OCI-LY7 (cell line): ENCODE measurements at regions not wholly inside any gene's neighbourhood (a gene's known extent, or its start where the extent isn't known, plus 50 kb on each side); places are given as distances from the start of the nearest gene placed in this dataset.

ENCODE experiments used
- EZH2phosphoT487 ChIP-seq: fragments of 200-600 bp; sonication (generic); IDR thresholded peaks from 2 replicates; pipeline ENCODE4 v1.6.1; 2018; ENCODE audit warnings: low read depth, borderline replicate concordance, mild to moderate bottlenecking, mixed run types, antibody characterized with exemption, low read length, moderate library complexity, mixed read lengths
- TF ChIP-seq, protein P1 (sequence below): fragments of 200-600 bp; sonication (generic); conservative IDR thresholded peaks from 2 replicates; pipeline ENCODE4 v1.5.1; 2014; ENCODE audit warnings: mild to moderate bottlenecking, antibody characterized with exemption, low read length, moderate library complexity, mixed read lengths

DNA sequence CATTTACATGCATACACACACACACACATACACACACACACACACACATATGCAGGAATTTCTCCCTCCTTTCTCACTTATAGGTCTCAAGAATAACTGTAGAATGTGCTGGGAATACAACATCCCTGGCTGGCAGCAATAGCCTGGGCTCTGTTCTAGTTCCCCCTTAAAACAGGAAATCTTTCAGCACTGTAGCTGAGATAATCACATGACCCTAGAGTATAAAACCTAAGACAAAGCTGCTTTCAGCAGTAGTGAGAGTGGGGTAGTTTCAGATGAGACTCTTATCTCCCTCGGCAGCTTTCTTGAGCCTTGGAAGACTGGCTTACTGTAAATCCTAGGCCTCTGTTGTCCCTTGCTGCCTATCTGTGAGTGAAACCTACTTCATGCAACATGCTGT lies 137.4 kb upstream of the AKR1E2 start:
- TF ChIP-seq, protein P1, sequence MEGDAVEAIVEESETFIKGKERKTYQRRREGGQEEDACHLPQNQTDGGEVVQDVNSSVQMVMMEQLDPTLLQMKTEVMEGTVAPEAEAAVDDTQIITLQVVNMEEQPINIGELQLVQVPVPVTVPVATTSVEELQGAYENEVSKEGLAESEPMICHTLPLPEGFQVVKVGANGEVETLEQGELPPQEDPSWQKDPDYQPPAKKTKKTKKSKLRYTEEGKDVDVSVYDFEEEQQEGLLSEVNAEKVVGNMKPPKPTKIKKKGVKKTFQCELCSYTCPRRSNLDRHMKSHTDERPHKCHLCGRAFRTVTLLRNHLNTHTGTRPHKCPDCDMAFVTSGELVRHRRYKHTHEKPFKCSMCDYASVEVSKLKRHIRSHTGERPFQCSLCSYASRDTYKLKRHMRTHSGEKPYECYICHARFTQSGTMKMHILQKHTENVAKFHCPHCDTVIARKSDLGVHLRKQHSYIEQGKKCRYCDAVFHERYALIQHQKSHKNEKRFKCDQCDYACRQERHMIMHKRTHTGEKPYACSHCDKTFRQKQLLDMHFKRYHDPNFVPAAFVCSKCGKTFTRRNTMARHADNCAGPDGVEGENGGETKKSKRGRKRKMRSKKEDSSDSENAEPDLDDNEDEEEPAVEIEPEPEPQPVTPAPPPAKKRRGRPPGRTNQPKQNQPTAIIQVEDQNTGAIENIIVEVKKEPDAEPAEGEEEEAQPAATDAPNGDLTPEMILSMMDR, result no peak
- TF ChIP-seq EZH2phosphoT487, result no peak
